Hematopoietic multipotent progenitor cell treated with erythropoietin and hydrocortisone succinate and interleukin-3 and kit ligand, for 4 days (in vitro differentiated cells): ENCODE measurements at regions not wholly inside any gene's neighbourhood (a gene's known extent, or its start where the extent isn't known, plus 50 kb on each side); places are given as distances from the start of the nearest gene placed in this dataset.

Experiments
- DNase-seq: peaks from one replicate; pipeline ENCODE4 v3.0.0-alpha.2; 2015

- DNase-seq = no peak
Measured at GRCh38 chr3:118550556-118550955, 484.1 kb downstream of the IGSF11 start.

- DNase-seq = no peak
Measured at GRCh38 chr3:118554148-118554838, 480.4 kb downstream of the IGSF11 start.

GRCh38 chr3:118556983-118557382 lies 477.7 kb downstream of the IGSF11 start:
- DNase-seq = no peak

- DNase-seq = no peak
Measured at GRCh38 chr3:118557513-118557912, 477.1 kb downstream of the IGSF11 start.

- DNase-seq = no peak
Measured at GRCh38 chr3:118559286-118559685, 475.4 kb downstream of the IGSF11 start.

GRCh38 chr3:118564800-118565199 lies 469.8 kb downstream of the IGSF11 start:
- no peak for DNase-seq

- DNase-seq = no peak
Measured at GRCh38 chr3:118573912-118574311, 460.7 kb downstream of the IGSF11 start.

- no peak for DNase-seq
Measured at GRCh38 chr3:118577055-118577777, 457.4 kb downstream of the IGSF11 start.

- no peak for DNase-seq
Measured at GRCh38 chr3:118578559-118578958, 456.1 kb downstream of the IGSF11 start.

GRCh38 chr3:118587037-118587741 lies 447.5 kb downstream of the IGSF11 start:
- DNase-seq = no peak

- no peak for DNase-seq
Measured at GRCh38 chr3:118587847-118588246, 446.8 kb downstream of the IGSF11 start.

GRCh38 chr3:118593277-118593670 lies 441.4 kb downstream of the IGSF11 start:
- no peak for DNase-seq

- DNase-seq = no peak
Measured at GRCh38 chr3:118597184-118597583, 437.5 kb downstream of the IGSF11 start.

- DNase-seq = no peak
Measured at GRCh38 chr3:118607915-118608820, 426.5 kb downstream of the IGSF11 start.

GRCh38 chr3:118618247-118619040 lies 416.2 kb downstream of the IGSF11 start:
- no peak for DNase-seq

GRCh38 chr3:118626453-118626852 lies 408.2 kb downstream of the IGSF11 start:
- DNase-seq = no peak

- DNase-seq = peak; percentile 67
Measured at GRCh38 chr3:118628704-118629341, 405.8 kb downstream of the IGSF11 start.

GRCh38 chr3:118629821-118630220 lies 404.8 kb downstream of the IGSF11 start:
- no peak for DNase-seq

GRCh38 chr3:118635711-118636110 lies 398.9 kb downstream of the IGSF11 start:
- DNase-seq = no peak

GRCh38 chr3:118636841-118637240 lies 397.8 kb downstream of the IGSF11 start:
- peak; percentile 6 for DNase-seq

GRCh38 chr3:118637846-118638245 lies 396.8 kb downstream of the IGSF11 start:
- no peak for DNase-seq
